Panc1 (cell line): ENCODE measurements at regions not wholly inside any gene's neighbourhood (a gene's known extent, or its start where the extent isn't known, plus 50 kb on each side); places are given as distances from the start of the nearest gene placed in this dataset.

Source experiments
- CTCF ChIP-seq: fragments of 450-650 bp; IDR thresholded peaks from 2 replicates; pipeline ENCODE4 v1.5.1; 2017; ENCODE audit warnings: mild to moderate bottlenecking
- POLR2AphosphoS5 ChIP-seq: IDR thresholded peaks from 2 replicates; pipeline ENCODE4 v1.6.1; 2012; ENCODE audit warnings: mild to moderate bottlenecking, low read depth, low read length, moderate library complexity
- REST ChIP-seq, 2 experiments: IDR thresholded peaks; 2 replicates each; pipeline ENCODE4 v1.6.1; 2011 to 2012; ENCODE audit warnings: low read depth in 2 of 2, control low read depth in 1 of 2, low read length in 1 of 2, mild to moderate bottlenecking in 1 of 2, moderate library complexity in 1 of 2; ENCODE audit not compliant: insufficient read depth in 1 of 2
- SIN3A ChIP-seq: IDR thresholded peaks from 2 replicates; pipeline ENCODE4 v1.6.1; 2012; ENCODE audit warnings: low read depth, mild to moderate bottlenecking, low read length, moderate library complexity, borderline replicate concordance; ENCODE audit not compliant: insufficient read depth

- TF ChIP-seq CTCF (no peak), REST (IDR thresholded peaks at IDR 0.05; ENCODE audit: insufficient read depth in 1 of 2, low read depth in 2 of 2, low read length in 1 of 2) (no peak), SIN3A (no peak), POLR2AphosphoS5 (no peak)
Measured at GRCh38 chr13:64801768-64802167, 2428.4 kb downstream of the PCDH9 start.
